Neural cell (in vitro differentiated cells): ENCODE measurements at regions not wholly inside any gene's neighbourhood (a gene's known extent, or its start where the extent isn't known, plus 50 kb on each side); places are given as distances from the start of the nearest gene placed in this dataset.

ENCODE experiments used
- EP300 ChIP-seq: fragments of 450-650 bp; conservative IDR thresholded peaks from 2 replicates; pipeline ENCODE4 v1.6.1; 2014; ENCODE audit warnings: antibody characterized with exemption, mild to moderate bottlenecking, moderate library complexity; ENCODE audit not compliant: poor library complexity, severe bottlenecking
- EZH2 ChIP-seq: fragments of 200-600, 300-800 bp; shearing (Covaris generic), sonication (generic); IDR thresholded peaks from 2 replicates; pipeline ENCODE4 v1.6.1; 2014; ENCODE audit warnings: antibody characterized with exemption, low read length, borderline replicate concordance, mild to moderate bottlenecking; ENCODE audit not compliant: insufficient read depth, poor library complexity, severe bottlenecking
- POLR2AphosphoS5 ChIP-seq: IDR thresholded peaks from 2 replicates; pipeline ENCODE4 v1.6.1; 2012
- RAD21 ChIP-seq: fragments of 450-650 bp; conservative IDR thresholded peaks from 2 replicates; pipeline ENCODE4 v1.6.1; 2014; ENCODE audit warnings: antibody characterized with exemption, mild to moderate bottlenecking, moderate library complexity
- SMC3 ChIP-seq: fragments of 450-650 bp; conservative IDR thresholded peaks from 2 replicates; pipeline ENCODE4 v1.6.1; 2014; ENCODE audit warnings: antibody characterized with exemption, mild to moderate bottlenecking, moderate library complexity; ENCODE audit not compliant: poor library complexity
- TAF1 ChIP-seq: IDR thresholded peaks from 2 replicates; pipeline ENCODE4 v1.6.1; 2012; ENCODE audit warnings: low read depth
- TF ChIP-seq, protein P1 (sequence below): IDR thresholded peaks from 2 replicates; pipeline ENCODE4 v1.6.1; 2012; ENCODE audit warnings: borderline replicate concordance
- TF ChIP-seq, protein P2 (sequence below): fragments of 450-650 bp; IDR thresholded peaks from 2 replicates; pipeline ENCODE4 v1.5.1; 2014; ENCODE audit warnings: antibody characterized with exemption, mild to moderate bottlenecking, moderate library complexity; ENCODE audit not compliant: poor library complexity, severe bottlenecking

DNA sequence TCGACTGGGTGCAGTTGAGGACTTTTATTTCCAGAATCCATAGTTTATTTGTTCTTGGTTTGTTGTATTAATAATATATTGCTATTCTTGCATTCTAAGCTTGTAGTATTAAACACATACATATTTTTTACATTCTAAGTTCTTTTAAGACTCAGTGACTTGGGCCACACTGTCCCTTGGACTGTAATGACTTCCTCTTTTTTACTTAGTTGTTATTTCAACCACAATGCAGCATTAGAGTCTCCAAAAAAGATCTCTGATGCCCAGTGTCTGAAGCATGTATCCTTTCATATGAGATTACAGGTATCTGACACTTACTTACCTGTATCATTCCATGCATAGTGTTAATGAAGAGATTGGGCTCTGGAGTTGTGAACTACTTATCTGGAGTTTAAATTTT, 864.9 kb upstream of the PCDH20 start:
- TF ChIP-seq, protein P1, sequence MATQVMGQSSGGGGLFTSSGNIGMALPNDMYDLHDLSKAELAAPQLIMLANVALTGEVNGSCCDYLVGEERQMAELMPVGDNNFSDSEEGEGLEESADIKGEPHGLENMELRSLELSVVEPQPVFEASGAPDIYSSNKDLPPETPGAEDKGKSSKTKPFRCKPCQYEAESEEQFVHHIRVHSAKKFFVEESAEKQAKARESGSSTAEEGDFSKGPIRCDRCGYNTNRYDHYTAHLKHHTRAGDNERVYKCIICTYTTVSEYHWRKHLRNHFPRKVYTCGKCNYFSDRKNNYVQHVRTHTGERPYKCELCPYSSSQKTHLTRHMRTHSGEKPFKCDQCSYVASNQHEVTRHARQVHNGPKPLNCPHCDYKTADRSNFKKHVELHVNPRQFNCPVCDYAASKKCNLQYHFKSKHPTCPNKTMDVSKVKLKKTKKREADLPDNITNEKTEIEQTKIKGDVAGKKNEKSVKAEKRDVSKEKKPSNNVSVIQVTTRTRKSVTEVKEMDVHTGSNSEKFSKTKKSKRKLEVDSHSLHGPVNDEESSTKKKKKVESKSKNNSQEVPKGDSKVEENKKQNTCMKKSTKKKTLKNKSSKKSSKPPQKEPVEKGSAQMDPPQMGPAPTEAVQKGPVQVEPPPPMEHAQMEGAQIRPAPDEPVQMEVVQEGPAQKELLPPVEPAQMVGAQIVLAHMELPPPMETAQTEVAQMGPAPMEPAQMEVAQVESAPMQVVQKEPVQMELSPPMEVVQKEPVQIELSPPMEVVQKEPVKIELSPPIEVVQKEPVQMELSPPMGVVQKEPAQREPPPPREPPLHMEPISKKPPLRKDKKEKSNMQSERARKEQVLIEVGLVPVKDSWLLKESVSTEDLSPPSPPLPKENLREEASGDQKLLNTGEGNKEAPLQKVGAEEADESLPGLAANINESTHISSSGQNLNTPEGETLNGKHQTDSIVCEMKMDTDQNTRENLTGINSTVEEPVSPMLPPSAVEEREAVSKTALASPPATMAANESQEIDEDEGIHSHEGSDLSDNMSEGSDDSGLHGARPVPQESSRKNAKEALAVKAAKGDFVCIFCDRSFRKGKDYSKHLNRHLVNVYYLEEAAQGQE = no peak
- TF ChIP-seq, protein P2, sequence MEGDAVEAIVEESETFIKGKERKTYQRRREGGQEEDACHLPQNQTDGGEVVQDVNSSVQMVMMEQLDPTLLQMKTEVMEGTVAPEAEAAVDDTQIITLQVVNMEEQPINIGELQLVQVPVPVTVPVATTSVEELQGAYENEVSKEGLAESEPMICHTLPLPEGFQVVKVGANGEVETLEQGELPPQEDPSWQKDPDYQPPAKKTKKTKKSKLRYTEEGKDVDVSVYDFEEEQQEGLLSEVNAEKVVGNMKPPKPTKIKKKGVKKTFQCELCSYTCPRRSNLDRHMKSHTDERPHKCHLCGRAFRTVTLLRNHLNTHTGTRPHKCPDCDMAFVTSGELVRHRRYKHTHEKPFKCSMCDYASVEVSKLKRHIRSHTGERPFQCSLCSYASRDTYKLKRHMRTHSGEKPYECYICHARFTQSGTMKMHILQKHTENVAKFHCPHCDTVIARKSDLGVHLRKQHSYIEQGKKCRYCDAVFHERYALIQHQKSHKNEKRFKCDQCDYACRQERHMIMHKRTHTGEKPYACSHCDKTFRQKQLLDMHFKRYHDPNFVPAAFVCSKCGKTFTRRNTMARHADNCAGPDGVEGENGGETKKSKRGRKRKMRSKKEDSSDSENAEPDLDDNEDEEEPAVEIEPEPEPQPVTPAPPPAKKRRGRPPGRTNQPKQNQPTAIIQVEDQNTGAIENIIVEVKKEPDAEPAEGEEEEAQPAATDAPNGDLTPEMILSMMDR = no peak
- TF ChIP-seq EZH2 = no peak
- no peak for TF ChIP-seq POLR2AphosphoS5
- no peak for TF ChIP-seq RAD21
- TF ChIP-seq SMC3 = no peak
- TF ChIP-seq TAF1 = no peak
- no peak for TF ChIP-seq EP300
